H1 (cell line): ENCODE measurements at regions not wholly inside any gene's neighbourhood (a gene's known extent, or its start where the extent isn't known, plus 50 kb on each side); places are given as distances from the start of the nearest gene placed in this dataset.

Source experiments
- CHD7 ChIP-seq: fragments of 300-600 bp; sonication (generic); IDR thresholded peaks from 2 replicates; pipeline ENCODE4 v1.7.1; 2012; ENCODE audit warnings: low read length, moderate library complexity, mild to moderate bottlenecking, inconsistent platforms; ENCODE audit not compliant: insufficient replicate concordance
- EP300 ChIP-seq, 2 experiments: IDR thresholded peaks; 1 replicate in 1 of 2; 2 replicates in 1 of 2; pipeline ENCODE4 v1.6.1; 2011 to 2012; ENCODE audit warnings: low read depth in 2 of 2, low read length in 2 of 2, mild to moderate bottlenecking in 2 of 2, borderline replicate concordance in 1 of 2, inconsistent platforms in 1 of 2, moderate library complexity in 1 of 2
- FOSL1 ChIP-seq: IDR thresholded peaks from 2 replicates; pipeline ENCODE4 v1.6.1; 2011; ENCODE audit warnings: mild to moderate bottlenecking, low read depth, low read length, moderate library complexity; ENCODE audit not compliant: insufficient read depth
- GTF2F1 ChIP-seq: IDR thresholded peaks from 2 replicates; pipeline ENCODE4 v1.6.1; 2012; ENCODE audit warnings: low read depth, low read length, improper control_type of control experiment, borderline replicate concordance
- KDM1A ChIP-seq: fragments of 200-600, 300-600 bp; sonication (generic); IDR thresholded peaks from 2 replicates; pipeline ENCODE4 v1.7.1; 2016; ENCODE audit warnings: mild to moderate bottlenecking, low read length, borderline replicate concordance
- KDM4A ChIP-seq: IDR thresholded peaks from one replicate; pipeline ENCODE4 v1.7.1; 2012; ENCODE audit warnings: low read depth, mild to moderate bottlenecking, moderate library complexity, low read length, inconsistent platforms; ENCODE audit not compliant: severe bottlenecking
- SRF ChIP-seq: IDR thresholded peaks from 2 replicates; pipeline ENCODE4 v1.6.1; 2011; ENCODE audit warnings: mild to moderate bottlenecking, low read depth, low read length, moderate library complexity
- TAF1 ChIP-seq: IDR thresholded peaks from 2 replicates; pipeline ENCODE4 v1.6.1; 2011; ENCODE audit warnings: mild to moderate bottlenecking, low read depth, low read length

- no peak for TF ChIP-seq CHD7
- TF ChIP-seq KDM1A, result no peak
- TF ChIP-seq EP300 (IDR thresholded peaks at IDR 0.05; ENCODE audit: borderline replicate concordance in 1 of 2, low read depth in 2 of 2, low read length in 2 of 2), result no peak
- TF ChIP-seq KDM4A, result no peak
- no peak for TF ChIP-seq SRF
- TF ChIP-seq FOSL1, result no peak
- no peak for TF ChIP-seq GTF2F1
- no peak for TF ChIP-seq TAF1
Observed at GRCh38 chr18:78595924-78596573, 383.6 kb upstream of the SALL3 start (continued).
